ENCODE measurements at regions not wholly inside any gene's neighbourhood (a gene's known extent, or its start where the extent isn't known, plus 50 kb on each side); places are given as distances from the start of the nearest gene placed in this dataset.

- no peak for DNase-seq (ENCODE audit: low spot score)
- TF ChIP-seq, protein P1, sequence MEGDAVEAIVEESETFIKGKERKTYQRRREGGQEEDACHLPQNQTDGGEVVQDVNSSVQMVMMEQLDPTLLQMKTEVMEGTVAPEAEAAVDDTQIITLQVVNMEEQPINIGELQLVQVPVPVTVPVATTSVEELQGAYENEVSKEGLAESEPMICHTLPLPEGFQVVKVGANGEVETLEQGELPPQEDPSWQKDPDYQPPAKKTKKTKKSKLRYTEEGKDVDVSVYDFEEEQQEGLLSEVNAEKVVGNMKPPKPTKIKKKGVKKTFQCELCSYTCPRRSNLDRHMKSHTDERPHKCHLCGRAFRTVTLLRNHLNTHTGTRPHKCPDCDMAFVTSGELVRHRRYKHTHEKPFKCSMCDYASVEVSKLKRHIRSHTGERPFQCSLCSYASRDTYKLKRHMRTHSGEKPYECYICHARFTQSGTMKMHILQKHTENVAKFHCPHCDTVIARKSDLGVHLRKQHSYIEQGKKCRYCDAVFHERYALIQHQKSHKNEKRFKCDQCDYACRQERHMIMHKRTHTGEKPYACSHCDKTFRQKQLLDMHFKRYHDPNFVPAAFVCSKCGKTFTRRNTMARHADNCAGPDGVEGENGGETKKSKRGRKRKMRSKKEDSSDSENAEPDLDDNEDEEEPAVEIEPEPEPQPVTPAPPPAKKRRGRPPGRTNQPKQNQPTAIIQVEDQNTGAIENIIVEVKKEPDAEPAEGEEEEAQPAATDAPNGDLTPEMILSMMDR (IDR thresholded peaks at IDR 0.05; ENCODE audit: extremely low read depth, missing control alignments) = no peak
Measured at GRCh38 chr5:164561933-164562872, 1056.8 kb downstream of the MAT2B start.

- TF ChIP-seq, protein P1 (IDR thresholded peaks at IDR 0.05; ENCODE audit: extremely low read depth, missing control alignments) = no peak
- DNase-seq (ENCODE audit: low spot score) = no peak
Measured at GRCh38 chr5:164563370-164563769, 1058.0 kb downstream of the MAT2B start.

GRCh38 chr5:164573397-164573796 is 1068.0 kb downstream of the MAT2B start:
- no peak for DNase-seq (ENCODE audit: low spot score)
- TF ChIP-seq, protein P1 (IDR thresholded peaks at IDR 0.05; ENCODE audit: extremely low read depth, missing control alignments) = no peak

DNA sequence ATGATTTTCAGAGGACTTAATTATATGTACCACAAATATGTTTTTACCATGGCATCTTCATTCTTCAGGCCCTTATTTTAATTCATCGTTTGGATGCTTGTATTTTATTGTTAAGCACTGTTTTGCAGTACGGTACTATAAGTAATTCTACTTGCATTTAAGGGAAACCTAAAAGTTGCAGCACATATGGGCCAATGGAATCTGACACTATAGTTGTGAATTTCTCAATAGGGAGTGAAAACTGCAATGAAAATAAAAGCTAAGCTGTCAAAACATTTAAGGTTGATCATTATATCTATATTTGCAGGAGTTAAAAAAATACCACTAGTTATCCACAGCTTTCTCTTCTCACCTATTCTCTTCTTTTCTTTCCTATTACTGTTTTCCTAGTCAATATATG is 1071.8 kb downstream of the MAT2B start:
- TF ChIP-seq, protein P1 (IDR thresholded peaks at IDR 0.05; ENCODE audit: extremely low read depth, missing control alignments) = no peak
- DNase-seq (ENCODE audit: low spot score) = no peak

- DNase-seq (ENCODE audit: low spot score) = no peak
- TF ChIP-seq, protein P1 (IDR thresholded peaks at IDR 0.05; ENCODE audit: extremely low read depth, missing control alignments) = no peak
Measured at GRCh38 chr5:164577742-164578141, 1072.3 kb downstream of the MAT2B start.

- DNase-seq (ENCODE audit: low spot score) = no peak
- TF ChIP-seq, protein P1 (IDR thresholded peaks at IDR 0.05; ENCODE audit: extremely low read depth, missing control alignments) = no peak
Measured at GRCh38 chr5:164578401-164578800, 1073.0 kb downstream of the MAT2B start.

DNA sequence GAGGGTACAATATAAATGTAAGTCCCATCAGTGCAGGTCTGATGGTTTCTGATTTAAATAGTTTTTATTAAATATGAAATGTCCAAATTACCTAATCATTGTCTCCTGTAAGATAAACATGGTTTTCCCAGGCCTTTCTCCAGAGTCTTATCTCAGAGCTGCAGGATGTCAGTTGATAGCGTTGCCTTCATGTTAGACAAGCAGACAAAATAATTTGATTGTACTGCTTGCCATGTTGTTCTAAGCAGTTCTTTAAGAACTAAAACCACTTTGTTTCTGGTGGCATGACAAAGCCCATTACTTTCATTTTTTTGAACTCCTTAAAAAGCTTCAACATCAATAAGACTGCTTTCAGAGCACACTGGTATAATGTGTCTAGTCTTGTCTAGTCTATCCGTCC is 1073.5 kb downstream of the MAT2B start:
- TF ChIP-seq, protein P1 (IDR thresholded peaks at IDR 0.05; ENCODE audit: extremely low read depth, missing control alignments) = no peak
- no peak for DNase-seq (ENCODE audit: low spot score)
